T-helper 1 cell (primary cell): ENCODE measurements at regions not wholly inside any gene's neighbourhood (a gene's known extent, or its start where the extent isn't known, plus 50 kb on each side); places are given as distances from the start of the nearest gene placed in this dataset.
"Not testable (repeated sequence)": the region's sequence is repeated elsewhere in the genome, so short reads cannot be mapped to it uniquely, and the experiment has no call there.

Source experiments
- DNase-seq, 5 donors: peaks; one replicate each; pipeline ENCODE4 v3.0.0-alpha.2; 2012 to 2020

DNA sequence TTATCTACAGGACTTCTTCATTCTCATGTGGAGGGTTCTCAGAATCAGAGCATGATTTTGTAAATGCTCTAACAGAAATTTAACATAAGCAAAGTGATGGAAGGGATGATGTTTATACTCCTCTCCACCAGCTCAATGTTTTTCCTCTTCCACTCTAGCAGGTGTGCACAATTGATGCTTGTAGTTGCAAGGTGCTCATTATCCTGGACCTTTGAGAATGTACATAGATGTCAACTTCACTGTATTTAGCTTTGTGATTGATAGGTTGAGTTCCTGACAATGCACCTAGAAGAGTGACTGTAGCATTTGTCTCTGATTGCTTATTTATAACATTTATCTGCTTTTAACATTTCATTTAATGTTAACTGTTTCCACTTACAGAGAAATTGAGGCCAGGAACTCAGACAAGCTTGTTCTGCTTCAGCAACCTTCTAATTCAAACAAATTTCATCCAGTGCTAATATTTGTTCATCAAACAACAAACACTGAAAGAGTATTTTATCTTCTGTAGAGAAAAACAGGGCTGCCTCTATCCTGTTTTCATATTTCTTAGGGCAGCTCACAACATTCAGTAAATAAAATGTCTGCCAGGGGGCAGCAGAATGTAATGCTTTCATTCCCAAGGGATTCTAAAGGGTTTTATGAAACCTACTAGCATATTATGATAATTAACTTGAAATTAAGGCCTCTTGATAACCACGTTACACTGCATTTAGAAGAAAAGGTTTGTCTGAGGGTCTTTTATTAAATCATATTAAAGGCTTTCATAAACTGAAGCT, 127.9 kb upstream of the NOL4 start:
- DNase-seq, result no peak

DNA sequence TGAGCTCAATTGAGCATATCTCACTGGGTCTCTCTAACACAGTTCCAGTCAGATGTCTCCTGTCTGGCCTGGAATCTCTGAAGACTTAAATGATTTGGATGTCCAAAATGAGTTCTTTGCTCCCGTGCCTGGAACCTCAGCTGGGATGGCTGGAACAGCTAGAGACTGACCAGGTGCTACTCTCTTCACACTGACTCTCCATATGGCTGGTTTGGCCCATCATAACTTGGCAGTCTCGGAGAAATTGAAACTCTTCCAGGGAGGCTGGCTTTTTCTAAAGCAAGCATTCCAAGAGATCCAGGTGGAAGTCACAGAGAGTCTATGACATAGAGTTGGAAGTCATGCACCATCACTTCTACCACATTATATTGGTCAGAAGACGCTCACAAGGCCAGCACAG, 129.6 kb upstream of the NOL4 start:
- DNase-seq, result no peak

DNA sequence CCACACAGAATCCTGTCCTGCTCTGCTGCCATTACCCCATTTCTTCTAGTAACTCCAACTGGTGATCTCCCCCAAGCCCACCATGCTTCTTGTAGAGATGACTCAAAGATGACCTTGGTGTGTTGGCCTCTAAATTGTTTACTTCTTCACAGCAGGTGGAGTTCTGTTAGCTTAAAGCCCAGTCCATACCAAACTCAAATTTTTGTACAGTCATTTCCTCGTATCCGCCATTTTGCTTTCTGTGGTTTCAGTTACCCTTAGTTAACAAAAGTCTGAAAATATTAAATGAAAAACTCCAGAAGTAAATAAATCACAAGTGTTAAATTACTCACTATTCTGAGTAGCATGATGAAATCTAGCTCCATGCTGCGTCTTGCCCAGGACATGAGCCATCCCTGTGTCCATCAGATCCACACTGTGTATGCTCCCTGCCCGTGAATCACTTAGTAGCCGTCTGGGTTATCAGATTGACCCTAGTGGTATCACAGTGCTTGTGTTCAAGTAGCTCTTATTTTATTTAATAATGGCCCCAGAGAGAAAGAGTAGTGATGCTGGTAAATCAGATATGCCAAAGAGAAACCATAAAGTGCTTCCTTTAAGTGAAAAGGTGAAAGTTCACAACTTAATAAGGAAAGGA, 133.3 kb upstream of the NOL4 start:
- DNase-seq, result no peak

DNA sequence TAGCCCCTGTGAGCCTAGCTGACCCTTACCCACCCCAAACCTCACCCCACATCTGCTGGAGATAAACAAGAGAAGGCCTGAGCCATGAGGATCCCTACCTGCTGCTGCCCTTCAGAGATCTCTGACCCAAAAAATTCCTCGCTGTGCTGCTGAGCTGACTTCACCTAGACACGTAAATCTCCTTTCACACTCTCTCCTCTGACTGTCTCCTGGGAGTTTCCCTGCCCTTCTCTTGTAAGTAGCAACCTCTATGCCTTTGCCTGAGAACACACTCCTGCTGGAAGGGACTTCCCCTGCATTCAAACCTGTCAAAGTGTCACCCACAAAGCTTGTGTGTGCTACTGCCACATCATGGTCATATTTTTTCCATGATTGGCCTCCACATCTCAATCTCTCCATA, 134.2 kb upstream of the NOL4 start:
- no peak for DNase-seq

DNA sequence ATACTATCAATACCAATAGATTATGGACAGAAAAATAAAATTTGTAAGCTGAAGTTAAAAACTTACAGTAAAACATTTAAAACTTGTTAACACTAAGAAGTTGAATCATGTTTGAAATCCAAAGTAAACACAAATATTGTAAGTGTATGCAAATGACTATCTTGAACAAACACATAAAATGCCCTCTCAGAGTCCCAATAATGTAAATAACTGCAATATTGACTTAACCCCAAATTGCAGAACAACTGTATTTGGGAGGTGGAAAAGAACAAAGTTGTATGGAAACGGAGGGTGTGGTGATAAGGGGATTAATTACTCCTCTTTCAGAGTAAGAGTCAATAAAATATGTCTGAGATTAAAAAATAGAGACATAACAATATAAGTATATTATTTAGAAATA, 140.0 kb upstream of the NOL4 start:
- DNase-seq, result no peak

DNA sequence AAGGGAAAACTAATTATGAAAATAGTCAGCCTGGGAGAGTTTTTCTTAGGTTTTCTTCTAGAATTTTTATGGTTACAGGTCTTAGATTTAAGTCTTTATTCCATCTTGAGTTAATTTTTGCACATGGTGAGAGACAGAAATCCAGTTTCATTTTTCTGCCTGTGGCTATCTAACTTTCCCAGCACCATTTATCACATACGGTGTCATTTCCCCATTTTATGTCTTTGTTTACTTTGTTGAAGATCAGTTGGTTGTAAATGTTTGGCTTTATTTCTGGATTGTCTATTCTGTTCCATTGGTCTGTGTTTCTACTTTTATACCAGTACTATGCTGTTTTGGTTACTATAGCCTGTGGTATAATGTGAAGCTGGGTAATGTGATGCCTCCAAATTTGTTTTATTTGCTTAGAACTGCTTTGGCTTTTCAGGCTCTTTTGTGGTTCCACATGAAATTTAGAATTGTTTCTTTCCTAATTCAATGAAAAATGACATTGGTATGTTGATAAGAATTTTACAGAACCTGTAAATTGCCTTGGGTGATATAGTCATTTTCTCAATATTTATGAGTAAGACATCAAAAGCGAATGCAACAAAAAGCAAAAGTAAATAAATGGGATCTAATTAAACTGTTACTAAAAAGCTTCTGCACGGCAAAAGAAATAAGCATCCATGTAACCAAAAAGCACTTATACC, 146.1 kb upstream of the NOL4 start:
- DNase-seq, result no peak

DNA sequence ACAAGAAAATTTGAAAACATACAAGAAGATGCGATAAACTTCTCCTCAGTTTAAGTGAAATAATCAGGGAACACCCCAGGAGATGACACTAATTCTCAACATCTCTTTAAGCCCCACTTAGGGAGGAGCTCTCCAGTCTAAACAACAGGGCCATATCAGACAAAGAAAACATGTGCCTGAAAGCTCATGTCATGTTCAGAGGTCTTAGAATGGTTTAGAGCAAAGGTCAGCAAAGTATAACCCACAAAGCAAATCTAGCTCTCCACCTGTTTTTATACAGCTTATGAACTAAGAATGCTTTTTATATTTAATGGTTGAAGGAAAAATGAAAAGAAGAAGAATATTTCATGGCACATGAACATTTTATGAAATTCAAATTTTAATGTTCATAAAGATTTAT, 155.6 kb upstream of the NOL4 start:
- no peak for DNase-seq

DNA sequence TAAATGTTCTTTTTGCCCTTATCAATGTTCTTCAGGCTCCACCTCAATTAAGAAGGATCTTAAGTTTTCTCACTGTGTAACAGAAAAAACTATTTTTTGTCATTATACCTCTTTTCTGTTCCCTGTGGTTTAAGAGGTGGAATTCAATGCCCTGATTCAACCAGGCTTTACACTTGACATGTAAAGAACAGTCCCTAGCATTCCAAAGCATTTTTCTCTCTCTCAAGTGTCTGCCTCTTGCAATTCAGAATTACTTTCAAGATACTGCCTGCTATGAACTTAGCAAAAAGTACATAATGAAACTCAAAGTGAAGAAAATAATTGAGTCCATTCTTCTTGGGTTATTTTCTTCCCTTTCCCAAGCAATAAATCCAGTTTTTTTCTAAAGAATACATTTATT, 160.6 kb upstream of the NOL4 start:
- no peak for DNase-seq

DNA sequence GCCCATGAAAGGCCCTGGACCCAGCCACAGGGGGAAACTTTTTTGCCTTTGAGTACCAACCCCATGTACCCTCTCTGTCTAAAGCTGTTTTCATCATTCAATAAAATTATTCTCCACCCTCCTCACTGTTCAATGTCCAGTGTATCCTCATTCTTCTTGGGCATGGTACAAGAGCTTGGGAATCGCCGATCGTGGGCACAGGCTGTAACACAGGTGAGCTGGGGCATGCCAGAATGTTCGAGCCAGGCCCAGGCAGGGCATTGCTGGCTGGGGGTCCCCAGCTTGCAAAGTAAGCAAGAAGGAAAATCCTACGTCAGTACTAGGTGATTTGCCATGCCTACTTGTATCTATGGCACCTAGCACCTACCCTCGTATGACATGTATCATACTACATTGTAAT, 162.1 kb upstream of the NOL4 start:
- DNase-seq, result no peak

DNA sequence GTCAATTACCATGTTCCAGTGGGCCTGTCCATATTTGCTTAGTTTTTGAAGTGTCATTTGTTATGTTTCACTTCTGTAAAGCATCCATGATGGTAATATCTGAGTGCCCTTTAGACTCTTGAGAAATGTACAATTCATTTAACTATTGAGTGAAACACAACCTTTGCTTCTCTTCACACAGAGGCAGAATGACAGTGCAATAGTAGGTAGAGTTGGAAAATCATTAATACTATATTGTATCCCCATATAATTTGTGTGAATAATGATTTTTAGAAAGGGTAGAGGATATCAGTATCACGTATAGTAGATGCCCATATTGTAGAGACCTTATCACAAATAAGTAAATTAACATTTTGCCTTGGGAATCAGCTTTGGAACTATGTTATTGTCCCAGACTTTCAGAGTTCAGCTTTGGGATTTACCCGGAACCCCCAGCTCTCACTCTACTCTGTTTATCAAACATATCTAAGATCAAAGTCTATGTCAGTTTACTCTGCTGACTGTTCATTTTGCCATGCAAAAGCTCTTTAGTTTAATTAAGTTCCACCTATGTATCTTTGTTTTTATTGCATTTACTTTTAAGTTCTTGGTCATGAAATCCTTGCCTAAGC, 172.7 kb upstream of the NOL4 start:
- no peak for DNase-seq

DNA sequence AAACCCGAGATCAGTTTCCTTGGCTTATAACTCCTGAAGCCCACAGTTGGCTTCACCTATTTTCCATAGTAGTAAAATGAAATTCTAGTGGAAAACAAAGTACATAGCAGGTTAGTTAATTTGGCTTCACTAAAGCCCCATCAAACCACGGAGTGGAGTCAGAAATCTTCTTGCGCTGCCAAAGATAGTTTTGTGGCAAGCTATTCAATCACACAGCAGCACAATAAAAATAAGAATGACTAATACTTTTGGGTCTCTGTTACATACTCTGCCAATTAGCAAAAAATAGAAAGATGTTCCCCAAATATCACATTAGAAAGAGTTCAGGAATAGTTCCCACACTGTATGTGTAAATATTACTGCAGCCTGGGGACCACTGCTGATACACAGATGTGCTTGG, 175.2 kb upstream of the NOL4 start:
- DNase-seq, result no peak

DNA sequence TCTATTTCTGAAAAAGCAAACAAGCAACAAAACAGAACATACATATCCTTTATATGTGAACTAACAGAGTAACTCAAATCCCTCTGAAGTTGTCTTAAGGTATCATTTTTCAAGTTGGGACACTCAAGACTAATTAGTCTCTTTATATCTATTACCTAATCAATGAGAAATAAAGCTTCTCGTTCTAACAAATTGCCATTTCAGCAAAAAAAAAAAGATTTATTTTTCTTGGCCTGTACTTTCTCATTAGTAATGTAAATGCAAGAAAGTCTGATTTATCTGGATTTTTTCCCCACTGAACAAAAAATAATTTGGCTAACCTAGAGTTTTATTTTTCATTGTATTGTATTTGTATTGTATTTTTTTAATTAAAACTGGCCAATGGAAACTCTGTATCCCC, 176.1 kb upstream of the NOL4 start:
- DNase-seq, result no peak

DNA sequence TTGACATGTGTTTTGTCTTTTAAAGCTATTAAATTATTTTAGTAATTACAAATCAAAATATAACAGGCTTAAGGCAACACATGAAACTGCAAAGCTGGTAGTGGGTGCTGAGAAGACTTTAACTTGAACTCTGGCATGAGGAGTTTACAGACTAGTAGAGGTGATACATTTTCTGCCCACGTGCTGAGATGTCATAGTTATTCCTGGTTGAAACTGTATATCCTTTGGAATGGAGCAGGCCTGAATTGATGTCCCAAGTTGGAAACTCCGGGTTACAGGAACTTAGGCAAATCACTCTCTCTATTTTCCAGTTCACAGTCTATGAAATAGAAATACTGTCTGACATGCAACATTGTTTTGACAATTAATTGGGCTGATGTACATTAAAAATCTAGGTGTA, 177.1 kb upstream of the NOL4 start:
- DNase-seq, result no peak

DNA sequence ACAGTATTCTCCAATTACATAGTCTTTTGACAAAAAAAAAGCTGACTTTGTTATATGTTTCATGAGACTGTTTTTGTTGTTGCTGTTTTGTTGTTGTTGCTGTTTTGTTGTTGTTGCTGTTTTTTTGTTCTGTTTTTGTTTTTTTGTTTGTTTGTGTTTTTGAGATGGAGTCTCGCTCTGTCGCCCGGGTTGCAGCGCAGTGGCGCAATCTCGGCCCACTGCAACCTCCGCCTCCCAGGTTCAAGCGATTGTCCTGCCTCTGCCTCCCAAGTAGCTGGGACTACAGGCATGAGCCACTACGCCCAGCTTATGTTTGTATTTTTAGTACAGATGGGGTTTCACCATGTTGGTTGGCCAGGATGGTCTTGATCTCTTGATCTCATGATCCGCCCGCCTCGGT, 182.8 kb upstream of the NOL4 start:
- not testable (repeated sequence) for DNase-seq

DNA sequence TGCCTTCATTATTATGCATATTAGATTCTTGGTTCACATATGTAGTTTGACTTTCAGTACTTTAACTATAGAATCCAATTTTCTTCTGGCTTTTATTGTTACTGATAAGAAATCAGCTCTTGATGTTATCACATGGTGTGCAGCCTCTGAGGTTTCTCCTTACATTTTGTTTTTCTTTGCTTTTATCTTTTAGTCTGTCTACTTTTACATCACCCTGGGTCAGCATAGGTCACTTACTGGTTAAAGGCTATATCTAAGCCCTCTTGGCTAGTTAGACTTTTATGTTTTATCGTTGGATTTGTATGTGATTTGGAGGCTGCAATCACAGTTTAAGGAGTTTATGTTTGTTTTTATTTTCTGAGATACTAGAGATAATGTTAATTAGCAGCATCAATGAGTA, 187.2 kb upstream of the NOL4 start:
- DNase-seq, result no peak

DNA sequence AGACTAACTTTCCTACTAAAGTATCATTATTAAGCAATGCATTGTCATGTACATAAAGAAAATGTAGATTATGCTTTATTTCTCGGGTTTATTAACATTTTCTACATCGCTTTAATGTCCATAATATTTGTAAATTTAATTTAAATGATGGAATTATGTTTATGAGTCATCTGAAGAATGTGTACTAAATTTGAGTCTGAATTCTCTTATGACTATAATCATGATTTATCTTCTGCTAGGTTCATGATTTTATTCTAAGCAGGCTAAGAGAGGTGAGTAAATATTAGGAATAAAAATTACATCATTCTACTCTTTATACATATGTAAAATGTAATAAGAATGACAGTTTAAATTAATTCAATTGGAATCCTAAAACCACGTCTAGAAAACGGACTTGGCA, 206.3 kb upstream of the NOL4 start:
- no peak for DNase-seq

DNA sequence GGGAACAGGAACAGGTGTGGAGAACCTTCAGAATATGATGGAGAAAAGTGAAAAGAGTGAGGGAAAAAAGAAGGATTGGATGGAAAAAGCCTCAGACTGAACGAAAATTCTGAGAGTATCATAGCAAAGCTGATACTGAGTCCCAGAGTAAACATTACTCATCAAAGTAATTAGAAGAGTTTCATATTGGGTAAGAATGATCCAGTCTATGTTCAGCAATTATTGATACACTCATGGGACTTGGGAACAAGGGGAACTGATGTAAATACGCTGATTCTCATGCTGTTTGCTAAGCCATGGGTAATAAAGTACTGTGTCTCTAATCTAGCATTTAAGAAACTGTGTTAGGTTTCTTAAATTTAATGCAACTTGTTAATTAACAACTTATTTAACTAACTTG, 219.9 kb upstream of the NOL4 start:
- DNase-seq, result no peak

DNA sequence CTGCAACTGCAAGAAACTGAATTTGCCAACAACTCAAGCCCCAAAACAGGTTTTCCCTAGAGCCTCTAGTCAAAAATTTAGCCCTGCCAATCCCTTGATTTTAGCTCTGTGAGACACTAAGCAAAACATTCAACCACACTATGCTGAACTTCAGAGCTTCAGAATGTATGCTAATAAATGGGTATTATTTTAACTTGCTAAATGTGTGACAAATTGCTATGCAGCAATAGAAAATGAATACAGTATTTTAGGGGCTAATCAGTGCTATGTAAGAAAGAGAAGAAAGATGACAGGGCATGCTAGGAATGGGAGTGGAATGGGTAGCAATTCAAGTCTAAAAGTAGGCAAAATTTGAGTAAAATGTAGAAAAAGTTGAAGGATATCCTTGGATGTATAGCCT, 223.9 kb upstream of the NOL4 start:
- DNase-seq, result no peak

DNA sequence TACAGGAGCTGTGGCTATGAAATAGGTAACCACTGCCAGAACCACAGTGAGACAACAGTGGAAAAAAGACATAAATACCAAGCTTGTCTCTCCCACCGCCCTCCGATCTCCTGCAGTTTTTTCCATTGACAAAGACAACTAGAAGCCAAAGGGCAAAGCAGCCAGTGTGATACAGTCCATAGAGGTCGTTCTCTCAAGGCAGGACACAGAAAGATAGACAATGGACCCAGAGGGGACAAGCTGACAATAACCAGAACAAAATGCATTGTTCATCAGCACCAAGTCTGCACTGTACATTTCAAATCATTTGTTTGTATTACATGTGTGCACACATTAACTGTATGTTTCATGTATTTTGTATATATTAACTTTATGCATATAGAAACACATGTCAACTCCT, 233.0 kb upstream of the NOL4 start:
- no peak for DNase-seq

DNA sequence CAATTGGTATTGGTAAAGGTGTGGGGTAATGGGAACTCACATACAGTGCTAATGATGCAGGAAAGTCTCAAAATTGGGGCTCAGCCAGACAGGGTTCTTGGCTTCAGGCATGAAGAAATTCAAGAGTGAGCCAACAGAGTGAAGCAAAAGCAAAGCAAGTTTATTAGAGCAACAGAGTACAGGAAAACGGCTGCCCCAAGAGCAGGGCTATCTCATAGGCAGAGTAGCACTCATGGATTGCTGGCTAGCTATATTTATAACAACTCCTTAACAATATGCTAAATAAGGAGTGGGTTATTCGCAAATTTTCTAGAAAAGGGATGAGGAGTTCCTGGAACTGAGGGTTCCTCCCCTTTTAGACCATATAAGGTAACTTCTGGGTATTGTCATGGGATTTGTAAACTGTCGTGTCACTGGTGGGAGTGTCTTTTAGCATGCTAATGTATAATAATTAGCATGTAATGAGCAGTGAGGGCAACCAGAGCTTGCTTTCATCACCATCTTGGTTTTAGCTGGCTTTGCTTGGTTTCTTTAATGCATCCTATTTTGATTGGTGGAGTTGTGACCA, 233.8 kb upstream of the NOL4 start:
- DNase-seq, result no peak

DNA sequence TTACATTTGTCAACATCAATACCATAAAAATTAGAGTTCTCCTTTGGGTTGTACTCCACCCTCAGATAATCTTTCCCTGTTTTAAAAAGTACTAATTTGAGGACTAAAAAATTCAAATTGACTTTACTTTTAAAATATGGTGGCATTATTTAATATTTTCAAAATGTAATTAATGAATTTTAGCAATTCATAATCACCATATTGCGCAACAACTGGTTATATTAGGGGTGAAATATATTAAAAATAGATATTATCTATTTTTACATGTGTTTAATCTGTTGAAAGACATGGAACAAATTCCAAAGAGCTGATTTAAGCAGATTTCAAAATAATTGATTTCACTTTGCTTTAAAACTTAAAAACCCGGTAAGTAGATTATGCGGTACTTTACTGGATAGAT, 236.6 kb upstream of the NOL4 start:
- DNase-seq, result no peak

DNA sequence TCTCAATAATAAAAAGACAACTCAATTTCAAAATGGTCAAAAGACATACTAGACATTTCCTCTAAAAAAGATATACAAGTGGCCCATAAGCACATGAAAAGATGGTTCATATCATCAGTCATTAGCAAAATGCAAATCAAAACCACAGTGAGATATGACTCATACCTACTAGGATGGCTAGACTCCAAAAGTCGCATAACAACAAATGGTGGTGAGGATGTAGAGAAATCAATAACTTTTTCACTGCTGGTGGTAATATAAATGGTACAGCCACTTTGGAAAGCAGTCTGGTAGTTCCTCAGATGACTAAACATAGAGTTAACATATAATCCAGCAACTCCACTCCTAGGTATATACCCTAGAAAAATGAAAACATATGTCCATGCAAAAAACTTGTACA, 242.3 kb upstream of the NOL4 start:
- no peak for DNase-seq

DNA sequence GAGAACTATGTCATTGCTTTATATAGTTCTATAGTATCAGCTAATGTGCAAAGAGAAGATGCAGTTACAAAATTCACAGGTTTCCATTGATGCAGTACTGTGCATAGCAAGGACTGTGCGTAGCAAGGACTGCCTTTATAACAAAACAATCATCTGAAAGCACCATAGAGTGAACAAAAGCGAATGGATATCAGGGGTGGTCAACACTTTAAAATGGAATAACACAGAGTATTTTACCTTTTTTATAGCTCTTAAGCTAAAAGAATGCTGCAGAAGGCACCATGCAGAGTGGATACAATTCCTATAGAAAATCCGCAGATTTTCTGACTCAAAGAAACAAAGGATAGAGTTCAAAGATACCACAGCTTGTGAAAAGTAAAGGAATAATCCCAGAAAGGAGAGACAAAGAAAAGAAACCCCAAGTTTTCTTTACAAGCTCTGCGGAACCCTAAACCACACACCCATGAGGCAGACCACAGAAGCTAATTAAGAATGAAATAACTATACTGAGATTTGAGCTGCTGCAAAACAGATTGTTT, 229.9 kb upstream of the DTNA start:
- no peak for DNase-seq
